Cardiac fibroblast (primary cell): ENCODE measurements at regions not wholly inside any gene's neighbourhood (a gene's known extent, or its start where the extent isn't known, plus 50 kb on each side); places are given as distances from the start of the nearest gene placed in this dataset.
"Not testable (repeated sequence)": the region's sequence is repeated elsewhere in the genome, so short reads cannot be mapped to it uniquely, and the experiment has no call there.

ENCODE experiments used
- DNase-seq, 2 donors: peaks; one replicate each; pipeline versions ENCODE4 v3.0.0 to v3.0.0-alpha.2; 2010; ENCODE audit warnings: low read depth in 2 of 2
- H3K4me3 ChIP-seq, 2 donors: replicated peaks in 1 of 2; 1 replicate in 1 of 2; 2 replicates in 1 of 2; pipeline ENCODE4 v1.5.1; 2011; ENCODE audit warnings: low read depth in 2 of 2, low read length in 2 of 2, mild to moderate bottlenecking in 2 of 2, moderate library complexity in 1 of 2
- CTCF ChIP-seq: IDR thresholded peaks from one replicate; pipeline ENCODE4 v1.5.1; 2011; ENCODE audit warnings: low read depth, mild to moderate bottlenecking, low read length, inconsistent platforms

DNA sequence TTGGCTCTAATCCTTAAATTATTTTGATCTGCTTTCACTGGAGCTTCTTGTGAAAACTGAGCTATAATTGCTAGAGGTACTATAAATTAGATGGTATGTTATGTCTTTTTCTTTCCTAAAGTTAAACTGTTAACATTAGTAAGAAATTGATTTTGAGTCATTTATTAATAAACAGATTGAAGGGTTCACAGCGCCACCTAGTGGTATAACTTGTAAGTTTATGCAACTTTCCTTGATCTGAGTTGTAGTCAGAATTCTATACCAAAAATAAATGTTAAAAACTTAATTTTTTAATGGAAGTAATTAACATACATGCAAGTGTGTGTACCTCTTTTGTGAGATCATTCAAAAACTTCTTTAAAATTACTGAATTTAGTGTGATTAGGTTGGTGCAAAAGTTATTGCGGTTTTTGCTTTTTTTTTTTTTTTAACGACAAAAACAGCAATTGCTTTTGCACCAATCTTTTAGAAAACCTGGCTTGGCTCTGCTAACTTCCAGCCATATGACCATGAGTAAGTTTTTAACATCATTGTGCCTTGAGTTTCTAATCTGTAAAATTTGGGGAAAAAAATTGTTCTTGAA, 151.5 kb downstream of the CENPC start:
- H3K4me3 ChIP-seq: no peak overlapping the region
- TF ChIP-seq CTCF: peak; percentile 39
- peak; percentile 58 to 64 for DNase-seq

DNA sequence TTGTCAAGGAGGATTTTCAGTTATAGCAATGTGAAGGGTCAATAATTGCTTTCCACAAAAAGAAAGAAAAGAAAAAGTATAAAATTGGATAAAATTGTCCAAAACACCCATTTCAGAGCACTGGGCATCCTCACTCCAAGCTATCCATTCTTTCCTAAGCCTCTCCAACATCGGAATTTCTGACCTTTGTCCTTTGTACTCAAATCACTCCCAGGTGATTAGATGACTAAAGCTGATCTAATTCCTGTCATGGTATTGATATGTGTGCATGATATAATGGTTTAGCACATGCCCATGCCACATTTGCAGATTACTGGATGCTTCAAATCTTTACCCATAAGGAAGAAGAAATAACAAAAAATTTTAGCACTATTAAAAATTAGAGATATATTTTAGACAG, 152.3 kb downstream of the CENPC start:
- no peak for TF ChIP-seq CTCF
- DNase-seq: no peak
- H3K4me3 ChIP-seq: no peak overlapping the region

- DNase-seq, H3K4me3 ChIP-seq: not testable (repeated sequence)
Measured at GRCh38 chr4:67381406-67381804, 163.9 kb downstream of the CENPC start.

GRCh38 chr4:67380702-67381405, 164.4 kb downstream of the CENPC start:
- not testable (repeated sequence) for H3K4me3 ChIP-seq, DNase-seq

DNA sequence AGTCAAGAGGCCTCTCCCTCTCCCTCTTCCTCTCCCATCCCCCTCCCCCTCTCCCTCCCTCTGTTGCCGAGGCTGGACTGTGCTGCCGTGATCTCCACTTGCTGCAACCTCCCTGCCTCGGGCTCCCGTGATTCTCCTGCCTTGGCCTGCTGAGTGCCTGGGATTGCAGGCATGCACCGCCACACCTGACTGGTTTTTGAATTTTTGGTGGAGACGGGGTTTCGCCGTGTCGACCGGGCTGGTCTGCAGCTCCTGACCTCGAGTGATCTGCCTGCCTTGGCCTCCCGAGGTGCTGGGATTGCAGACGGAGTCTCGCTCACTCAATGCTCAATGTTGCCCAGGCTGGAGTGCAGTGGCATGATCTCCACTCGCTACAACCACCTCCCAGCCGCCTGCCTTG, 165.1 kb downstream of the CENPC start:
- no peak for DNase-seq
- no peak overlapping the region for H3K4me3 ChIP-seq
- TF ChIP-seq CTCF: no peak

GRCh38 chr4:67375291-67375690, 170.0 kb downstream of the CENPC start:
- H3K4me3 ChIP-seq: no peak overlapping the region
- no peak for DNase-seq
- TF ChIP-seq CTCF: no peak

- DNase-seq: peak in 1 of 2 donors; percentile 8
- TF ChIP-seq CTCF: no peak
- no peak overlapping the region for H3K4me3 ChIP-seq
Measured at GRCh38 chr4:67371615-67372014, 173.7 kb downstream of the CENPC start.
